Spleen (tissue), 7 donors: ENCODE measurements at regions not wholly inside any gene's neighbourhood (a gene's known extent, or its start where the extent isn't known, plus 50 kb on each side); places are given as distances from the start of the nearest gene placed in this dataset.

Experiments used
- CTCF ChIP-seq, 11 experiments: fragments of 200-600 bp in 7 of 11; fragments of 450-650 bp in 4 of 11; sonication (generic) in 4 of 11; IDR thresholded peaks in 8 of 11; conservative IDR thresholded peaks in 3 of 11; 1 replicate in 7 of 11; 2 replicates in 4 of 11; pipeline versions ENCODE4 v1.4.0 to v1.8.0; 2016 to 2021; ENCODE audit warnings: antibody characterized with exemption in 11 of 11, inconsistent platforms in 4 of 11, mild to moderate bottlenecking in 1 of 11
- POLR2A ChIP-seq, 3 donors: fragments of 450-650 bp; IDR thresholded peaks; one replicate each; pipeline ENCODE4 v1.5.1; 2017; ENCODE audit warnings: antibody characterized with exemption in 3 of 3, mild to moderate bottlenecking in 1 of 3
- donor health status: DM: no; HTN: no; CAD: no; lungs with moderate emphysema.
- donor health status: DM: no; HTN: no; CAD: no.
- donor health status: DM: no; HTN: no; CAD: no.

GRCh38 chr10:78196396-78196795, 162.7 kb downstream of the RPS24 start:
- TF ChIP-seq CTCF (IDR thresholded peaks at IDR 0.05 in 8 of 11, conservative IDR thresholded peaks at IDR 0.05 in 3 of 11) (no peak), POLR2A (IDR thresholded peaks at IDR 0.05) (no peak)
